ENCODE measurements at regions not wholly inside any gene's neighbourhood (a gene's known extent, or its start where the extent isn't known, plus 50 kb on each side); places are given as distances from the start of the nearest gene placed in this dataset.

GRCh38 chr9:126217797-126218196 lies 108.8 kb upstream of the MVB12B start:
- no peak for TF ChIP-seq CTCF (conservative IDR thresholded peaks at IDR 0.05)
- TF ChIP-seq ZFX (IDR thresholded peaks at IDR 0.05) = no peak

Data from C4-2B (cell line).